Sigmoid colon (tissue), 6 donors: ENCODE measurements at regions not wholly inside any gene's neighbourhood (a gene's known extent, or its start where the extent isn't known, plus 50 kb on each side); places are given as distances from the start of the nearest gene placed in this dataset.

Experiments used
- DNase-seq: peaks from one replicate; pipeline ENCODE4 v3.0.0-alpha.2; 2019
- H3K27ac ChIP-seq, 4 donors: fragments of 200-600 bp; sonication (generic); one replicate each; pipeline ENCODE4 v1.5.1; 2016 to 2019; ENCODE audit warnings: mild to moderate bottlenecking in 1 of 4
- H3K27me3 ChIP-seq, 3 donors: fragments of 200-600 bp; sonication (generic); one replicate each; pipeline ENCODE4 v1.5.1; 2019; ENCODE audit warnings: mild to moderate bottlenecking in 1 of 3
- H3K36me3 ChIP-seq, 4 donors: fragments of 200-600 bp; sonication (generic); one replicate each; pipeline ENCODE4 v1.5.1; 2016 to 2019
- H3K4me1 ChIP-seq, 4 donors: fragments of 200-600 bp; sonication (generic); one replicate each; pipeline ENCODE4 v1.5.1; 2017 to 2019
- H3K4me3 ChIP-seq, 4 donors: fragments of 200-600 bp; sonication (generic); one replicate each; pipeline ENCODE4 v1.5.1; 2017 to 2019; ENCODE audit warnings: mild to moderate bottlenecking in 2 of 4, moderate library complexity in 1 of 4
- H3K9me3 ChIP-seq, 4 donors: fragments of 200-600 bp in 3 of 4; sonication (generic) in 3 of 4; one replicate each; pipeline versions ENCODE4 v1.5.1 to v1.6.1; 2013 to 2019
- CTCF ChIP-seq, 4 experiments: fragments of 450-650 bp in 3 of 4; fragments of 200-600 bp in 1 of 4; IDR thresholded peaks; one replicate each; pipeline ENCODE4 v1.5.1; 2016 to 2019; ENCODE audit warnings: antibody characterized with exemption in 4 of 4, mild to moderate bottlenecking in 3 of 4, moderate library complexity in 2 of 4
- EP300 ChIP-seq, 4 donors: sonication (generic); formaldehyde crosslinking; IDR thresholded peaks; one replicate each; pipeline ENCODE4 v1.6.1; 2017; ENCODE audit warnings: antibody characterized with exemption in 4 of 4
- POLR2A ChIP-seq, 2 donors: fragments of 450-650 bp; IDR thresholded peaks; one replicate each; pipeline ENCODE4 v1.6.1; 2016; ENCODE audit warnings: antibody characterized with exemption in 2 of 2, mild to moderate bottlenecking in 2 of 2, moderate library complexity in 2 of 2
- POLR2AphosphoS5 ChIP-seq, 4 donors: sonication (generic); formaldehyde crosslinking; IDR thresholded peaks; one replicate each; pipeline ENCODE4 v1.6.1; 2017; ENCODE audit warnings: antibody characterized with exemption in 4 of 4
- WGBS, 2 donors: extraction: QIAGEN DNeasy Blood & Tissue Kit; methylation state at CpG; one replicate each; pipeline ENCODE4 v1.1.7; 2013; 5-methylcytosine and 5-hydroxymethylcytosine counted together
- intact Hi-C: fragments of 100-400 bp; cut with DNase I; formaldehyde crosslinking; loops from one replicate; pipeline ENCODE4 v1.15.1; 2023
- donor health status: healthy with polysubstance abuse.
- donor health status: healthy.

- H3K9me3 ChIP-seq = no peaks in the 10 kb centered on the region
- no peak overlapping the region for H3K27ac ChIP-seq
- H3K27me3 ChIP-seq = no peaks in the 10 kb centered on the region
- no peaks in the 10 kb centered on the region for H3K4me1 ChIP-seq
- no peak for DNase-seq
- TF ChIP-seq POLR2A (IDR thresholded peaks at IDR 0.05) (no peak), CTCF (IDR thresholded peaks at IDR 0.05) (no peak), POLR2AphosphoS5 (IDR thresholded peaks at IDR 0.05) (no peak), EP300 (IDR thresholded peaks at IDR 0.05) (no peak)
- H3K4me3 ChIP-seq = no peak overlapping the region
- intact Hi-C loops = no loop called here
- no peaks in the 10 kb centered on the region for H3K36me3 ChIP-seq
- WGBS, 2 donors = 92 to 95% methylated on average over 3 of the region's 3 CpGs
Observed at GRCh38 chr4:38406243-38406642, 257.8 kb upstream of the KLF3 start.

GRCh38 chr4:38409852-38410251 is 254.1 kb upstream of the KLF3 start:
- H3K36me3 ChIP-seq = no peaks in the 10 kb centered on the region
- H3K4me1 ChIP-seq = no peaks in the 10 kb centered on the region
- no peak overlapping the region for H3K27ac ChIP-seq
- no peak for DNase-seq
- WGBS, 2 donors = 69 to 91% methylated on average over 2 of the region's 2 CpGs
- TF ChIP-seq POLR2A (IDR thresholded peaks at IDR 0.05) (no peak), POLR2AphosphoS5 (IDR thresholded peaks at IDR 0.05) (no peak), CTCF (IDR thresholded peaks at IDR 0.05) (no peak), EP300 (IDR thresholded peaks at IDR 0.05) (no peak)
- H3K27me3 ChIP-seq = no peaks in the 10 kb centered on the region
- H3K9me3 ChIP-seq = no peaks in the 10 kb centered on the region
- intact Hi-C loops = no loop called here
- no peak overlapping the region for H3K4me3 ChIP-seq

GRCh38 chr4:38411092-38411491 is 252.9 kb upstream of the KLF3 start:
- no peak for DNase-seq
- H3K9me3 ChIP-seq = no peaks in the 10 kb centered on the region
- H3K4me3 ChIP-seq = no peak overlapping the region
- no peak overlapping the region for H3K27ac ChIP-seq
- intact Hi-C loops = no loop called here
- H3K4me1 ChIP-seq = no peaks in the 10 kb centered on the region
- no peaks in the 10 kb centered on the region for H3K36me3 ChIP-seq
- TF ChIP-seq EP300 (IDR thresholded peaks at IDR 0.05) (no peak), CTCF (IDR thresholded peaks at IDR 0.05) (no peak)
- WGBS, 2 donors = 38 to 72% methylated on average over 4 of the region's 4 CpGs
- H3K27me3 ChIP-seq = no peaks in the 10 kb centered on the region

GRCh38 chr4:38411981-38412536 is 251.9 kb upstream of the KLF3 start:
- TF ChIP-seq POLR2AphosphoS5 (IDR thresholded peaks at IDR 0.05) (no peak), POLR2A (IDR thresholded peaks at IDR 0.05) (no peak), CTCF (IDR thresholded peaks at IDR 0.05) (no peak), EP300 (IDR thresholded peaks at IDR 0.05) (no peak)
- no peaks in the 10 kb centered on the region for H3K9me3 ChIP-seq
- DNase-seq = no peak
- H3K27ac ChIP-seq = no peak overlapping the region
- no peaks in the 10 kb centered on the region for H3K36me3 ChIP-seq
- intact Hi-C loops = no loop called here
- H3K4me3 ChIP-seq = no peak overlapping the region
- no peaks in the 10 kb centered on the region for H3K4me1 ChIP-seq
- 26 to 75% methylated on average over 5 of the region's 5 CpGs for WGBS, 2 donors
- H3K27me3 ChIP-seq = no peaks in the 10 kb centered on the region
